OCI-LY1 (cell line): ENCODE measurements at regions not wholly inside any gene's neighbourhood (a gene's known extent, or its start where the extent isn't known, plus 50 kb on each side); places are given as distances from the start of the nearest gene placed in this dataset.

ENCODE experiments used
- EZH2 ChIP-seq: fragments of 200-600 bp; sonication (generic), shearing (Covaris generic); IDR thresholded peaks from 2 replicates; pipeline ENCODE4 v1.8.0; 2017; ENCODE audit warnings: borderline replicate concordance, mixed run types, mild to moderate bottlenecking, antibody characterized with exemption, low read length, moderate library complexity, mixed read lengths
- TF ChIP-seq, protein P1 (sequence below): fragments of 200-600 bp; sonication (generic), shearing (Covaris generic); IDR thresholded peaks from 2 replicates; pipeline ENCODE4 v1.5.1; 2017; ENCODE audit warnings: mild to moderate bottlenecking, antibody characterized with exemption, low read length, moderate library complexity, mixed read lengths

DNA sequence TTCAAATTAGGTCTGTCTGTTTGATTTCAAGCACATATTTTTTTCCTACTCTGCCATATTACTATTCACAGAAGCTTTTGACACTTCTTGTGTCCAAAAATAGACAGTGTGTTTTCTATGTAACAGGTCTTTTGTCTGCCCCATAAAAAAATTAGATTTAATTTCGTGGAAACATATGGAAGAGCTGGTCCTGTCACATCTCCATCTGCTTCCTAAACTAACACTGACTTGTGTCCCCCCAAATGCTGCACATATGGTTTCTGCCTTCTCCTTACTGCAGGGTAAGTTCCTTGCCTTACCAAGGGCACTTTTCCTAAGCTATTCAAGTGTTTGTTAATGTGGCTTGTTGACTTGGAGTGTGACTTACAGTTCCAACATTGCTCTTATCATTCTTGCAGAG is 340.7 kb upstream of the ARX start:
- TF ChIP-seq, protein P1, sequence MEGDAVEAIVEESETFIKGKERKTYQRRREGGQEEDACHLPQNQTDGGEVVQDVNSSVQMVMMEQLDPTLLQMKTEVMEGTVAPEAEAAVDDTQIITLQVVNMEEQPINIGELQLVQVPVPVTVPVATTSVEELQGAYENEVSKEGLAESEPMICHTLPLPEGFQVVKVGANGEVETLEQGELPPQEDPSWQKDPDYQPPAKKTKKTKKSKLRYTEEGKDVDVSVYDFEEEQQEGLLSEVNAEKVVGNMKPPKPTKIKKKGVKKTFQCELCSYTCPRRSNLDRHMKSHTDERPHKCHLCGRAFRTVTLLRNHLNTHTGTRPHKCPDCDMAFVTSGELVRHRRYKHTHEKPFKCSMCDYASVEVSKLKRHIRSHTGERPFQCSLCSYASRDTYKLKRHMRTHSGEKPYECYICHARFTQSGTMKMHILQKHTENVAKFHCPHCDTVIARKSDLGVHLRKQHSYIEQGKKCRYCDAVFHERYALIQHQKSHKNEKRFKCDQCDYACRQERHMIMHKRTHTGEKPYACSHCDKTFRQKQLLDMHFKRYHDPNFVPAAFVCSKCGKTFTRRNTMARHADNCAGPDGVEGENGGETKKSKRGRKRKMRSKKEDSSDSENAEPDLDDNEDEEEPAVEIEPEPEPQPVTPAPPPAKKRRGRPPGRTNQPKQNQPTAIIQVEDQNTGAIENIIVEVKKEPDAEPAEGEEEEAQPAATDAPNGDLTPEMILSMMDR = no peak
- TF ChIP-seq EZH2 = no peak
